ENCODE measurements at regions not wholly inside any gene's neighbourhood (a gene's known extent, or its start where the extent isn't known, plus 50 kb on each side); places are given as distances from the start of the nearest gene placed in this dataset.
A peak's percentile ranks its signal among the peaks of the same experiment; 100 is the strongest.

DNA sequence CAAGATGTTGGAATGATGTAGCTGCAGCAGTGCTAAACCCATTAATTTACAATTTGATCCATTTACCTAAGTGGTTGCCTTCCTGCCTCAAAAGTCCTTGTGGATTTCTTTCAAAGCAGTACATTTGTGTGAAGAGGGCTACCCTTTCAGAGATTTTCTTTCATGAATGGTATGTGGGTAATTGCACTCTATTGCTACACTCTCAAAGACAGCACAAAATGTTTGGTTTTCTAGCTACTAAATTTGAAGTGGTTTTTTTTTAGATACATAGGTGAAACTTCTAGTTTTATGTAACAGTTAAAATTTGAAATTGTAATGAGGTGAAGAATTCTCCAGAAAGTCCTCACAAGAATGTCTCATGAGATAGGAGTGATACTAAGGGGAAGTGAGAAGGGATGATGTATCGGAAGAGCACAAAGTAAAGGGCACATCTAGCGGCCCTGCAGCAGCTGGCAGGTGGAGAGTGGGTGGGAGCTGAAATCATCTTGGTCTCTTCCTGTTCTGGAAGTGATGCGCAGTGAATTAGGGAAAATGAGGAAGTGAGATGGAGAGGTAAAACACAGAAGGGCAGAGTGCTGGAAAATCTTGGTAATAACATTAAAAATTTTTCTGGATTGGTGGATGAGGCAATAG lies 236.8 kb upstream of the MAN1A1 start:
- DNase-seq, result no peak

DNA sequence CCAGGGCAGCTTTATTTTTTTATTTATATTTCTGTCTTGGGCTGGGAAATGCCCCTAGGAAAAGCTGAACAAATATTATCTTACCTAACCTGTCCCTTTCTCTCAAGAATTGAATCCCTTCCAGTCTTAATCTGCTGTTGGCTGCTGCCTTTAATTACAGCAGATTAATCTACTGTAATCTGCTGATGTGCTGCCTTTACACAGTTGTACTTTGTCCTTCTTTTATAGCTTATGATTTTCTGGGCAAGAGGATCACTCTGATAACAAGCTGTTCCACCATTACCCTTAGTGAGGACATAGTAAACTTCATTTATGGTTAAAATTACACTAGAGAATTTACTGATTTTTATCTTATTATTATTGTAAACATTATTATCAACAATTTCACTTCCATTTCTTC lies 234.5 kb upstream of the MAN1A1 start:
- DNase-seq, result no peak

DNA sequence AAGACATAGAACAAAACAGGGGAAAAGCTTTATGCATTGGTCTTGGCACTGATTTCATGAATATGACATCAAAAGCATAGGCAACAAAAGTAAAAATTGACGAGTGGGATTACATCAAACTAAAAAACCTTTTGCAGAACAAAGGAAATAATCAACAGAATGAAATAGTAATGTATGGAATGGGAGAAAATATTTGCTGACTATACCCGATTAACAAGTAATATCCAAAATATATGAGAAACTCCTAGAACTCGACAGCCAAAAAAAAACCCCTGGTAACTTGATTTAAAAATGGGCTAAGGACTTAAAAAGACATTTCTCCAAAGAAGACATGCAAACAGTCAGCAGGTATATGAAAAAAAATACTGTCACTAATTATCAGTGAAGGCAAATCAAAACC lies 231.7 kb upstream of the MAN1A1 start:
- no peak for DNase-seq

DNA sequence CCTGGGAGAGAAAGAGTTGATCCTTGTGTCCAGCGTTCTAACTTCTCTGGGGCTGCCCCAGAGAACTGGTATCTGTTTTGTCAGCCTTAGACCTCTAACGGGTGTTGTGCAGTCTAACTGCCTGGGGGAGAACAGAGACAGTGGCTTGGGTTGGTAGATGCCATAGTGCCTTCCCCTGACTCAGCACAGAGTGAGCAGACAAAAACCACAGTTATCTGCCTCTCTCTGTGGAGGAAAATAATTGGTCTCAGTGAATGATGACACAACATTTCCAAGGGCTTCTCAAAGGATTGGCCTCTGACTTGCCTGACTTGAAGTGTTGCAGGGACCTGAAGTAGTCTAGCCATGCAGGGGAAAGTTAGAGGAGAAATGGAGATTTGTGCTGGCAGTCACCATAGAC lies 226.2 kb upstream of the MAN1A1 start:
- no peak for DNase-seq

DNA sequence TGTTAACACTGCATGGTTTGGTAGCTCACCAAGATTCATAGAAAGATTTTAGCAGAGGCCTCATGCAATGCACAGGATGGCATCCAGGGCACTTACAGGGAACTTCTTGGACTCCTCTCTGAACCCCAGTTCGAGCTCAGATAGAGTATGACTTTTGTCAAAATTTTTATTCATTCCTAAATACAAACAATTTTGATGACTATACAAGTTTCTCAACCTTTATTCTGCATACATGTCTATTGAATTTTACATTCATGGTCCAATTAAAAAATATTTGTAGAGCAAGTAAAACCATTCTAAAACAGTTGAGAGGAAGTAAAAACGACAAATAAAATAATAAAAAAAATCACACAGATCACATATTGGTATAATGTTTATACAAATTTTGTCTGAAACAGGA lies 219.0 kb upstream of the MAN1A1 start:
- DNase-seq, result no peak

DNA sequence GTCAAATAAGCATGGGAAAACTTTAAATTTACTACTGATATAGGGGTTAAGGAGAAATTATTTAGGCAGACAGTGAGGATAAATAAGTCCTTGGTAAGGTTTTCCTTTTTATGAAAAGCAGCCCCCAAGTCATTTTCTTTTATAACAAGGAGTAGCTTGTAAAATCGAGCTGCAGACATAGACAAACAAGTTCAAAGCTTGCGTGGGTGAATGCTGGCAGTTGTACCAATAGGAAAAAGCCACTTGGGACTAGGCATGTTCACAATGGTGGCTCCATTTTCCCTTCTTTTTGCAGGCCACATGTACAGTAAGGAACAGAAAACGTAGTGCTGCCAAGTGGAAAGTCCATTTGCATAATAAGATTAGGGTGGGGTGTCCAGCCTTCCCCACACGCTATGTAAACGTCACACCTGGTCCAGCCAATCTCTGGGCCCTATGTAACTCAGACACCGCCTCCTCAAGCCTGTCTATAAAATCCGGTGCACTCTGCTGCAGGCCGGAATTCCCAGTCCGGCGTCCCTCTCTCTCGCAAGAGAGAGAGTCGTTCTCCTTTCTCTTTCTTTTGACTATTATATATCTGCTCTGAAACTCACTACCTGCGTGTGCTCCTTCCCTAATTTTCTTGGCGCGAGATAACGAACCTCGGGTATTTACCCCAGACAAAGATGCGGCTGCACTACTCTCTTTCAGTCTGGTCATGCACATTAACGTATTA lies 217.1 kb upstream of the MAN1A1 start:
- no peak for DNase-seq

DNA sequence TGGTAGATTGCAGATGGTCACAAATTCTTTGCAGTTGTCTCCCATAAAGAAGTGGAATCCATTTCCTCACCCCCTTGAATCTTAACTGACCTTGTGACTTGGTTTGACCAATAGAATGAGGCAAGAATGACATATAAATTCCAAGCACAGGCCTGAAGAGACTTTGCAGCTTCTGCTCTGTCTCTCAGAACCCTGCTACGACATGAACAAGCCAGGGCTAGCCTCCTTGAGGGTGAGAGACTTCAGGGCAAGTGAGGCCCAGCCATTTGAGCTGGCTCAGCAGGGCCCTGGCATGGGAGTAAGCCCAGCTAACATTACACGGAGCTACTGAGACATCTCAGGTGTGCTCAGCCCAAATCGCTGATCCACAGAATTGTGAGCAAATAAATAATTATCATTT lies 216.3 kb upstream of the MAN1A1 start:
- no peak for DNase-seq

DNA sequence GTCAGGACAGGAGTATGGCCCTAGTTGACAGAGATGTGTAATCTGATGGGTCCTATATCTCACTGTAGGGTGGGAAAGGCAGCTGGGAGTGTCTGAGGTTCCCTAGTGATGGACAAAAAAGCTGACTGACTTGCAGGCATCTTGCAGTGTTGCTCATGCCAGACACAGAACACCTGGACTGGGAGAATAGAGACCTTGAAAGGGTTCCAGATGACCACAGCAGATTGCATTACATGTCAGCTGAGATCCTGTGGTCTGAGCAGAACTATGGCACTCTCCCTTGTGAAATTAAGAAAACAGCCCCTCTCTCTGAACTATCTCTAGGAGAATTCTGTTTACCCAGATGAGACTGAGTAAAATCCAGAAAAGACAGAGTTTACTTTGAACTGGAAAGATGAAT lies 212.6 kb upstream of the MAN1A1 start:
- no peak for DNase-seq

DNA sequence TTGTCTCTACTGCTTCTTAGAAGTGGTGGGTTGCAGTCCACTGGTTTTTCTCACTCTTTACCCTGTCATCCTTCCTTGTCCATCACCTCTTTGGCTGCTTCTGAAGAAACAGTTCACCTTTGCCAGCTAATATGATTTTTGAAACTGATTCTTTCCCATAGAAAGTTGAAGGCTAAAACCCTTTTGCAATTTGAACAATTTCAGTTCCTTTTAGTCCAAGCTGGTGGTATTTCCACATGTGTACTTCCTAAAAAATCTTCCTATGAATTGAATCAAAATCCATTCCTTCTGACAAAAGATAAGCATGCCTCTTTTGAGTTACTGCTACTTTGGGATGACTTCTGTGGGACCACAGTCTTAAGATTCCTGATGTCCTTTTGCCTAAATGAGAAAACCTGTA lies 210.0 kb upstream of the MAN1A1 start:
- DNase-seq, result no peak

DNA sequence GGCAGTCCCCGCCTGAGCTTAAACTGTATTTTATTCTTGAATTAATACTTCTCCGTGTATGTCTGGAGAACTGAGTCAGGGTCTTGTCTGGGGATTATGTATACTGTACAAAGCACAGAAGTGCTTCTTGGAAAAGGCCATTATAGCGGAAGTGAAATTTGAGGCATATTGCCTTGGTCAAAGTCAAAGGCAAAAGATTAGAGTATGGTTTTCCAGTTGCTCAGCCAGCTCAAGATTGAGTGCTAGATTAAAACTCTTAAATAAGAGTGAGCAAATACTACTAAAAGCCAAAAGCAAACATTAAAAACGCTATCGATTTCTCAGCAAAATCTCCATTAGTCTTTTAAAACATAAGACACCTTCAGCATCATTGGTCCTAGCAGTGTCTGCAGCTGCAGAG lies 207.7 kb upstream of the MAN1A1 start:
- no peak for DNase-seq

DNA sequence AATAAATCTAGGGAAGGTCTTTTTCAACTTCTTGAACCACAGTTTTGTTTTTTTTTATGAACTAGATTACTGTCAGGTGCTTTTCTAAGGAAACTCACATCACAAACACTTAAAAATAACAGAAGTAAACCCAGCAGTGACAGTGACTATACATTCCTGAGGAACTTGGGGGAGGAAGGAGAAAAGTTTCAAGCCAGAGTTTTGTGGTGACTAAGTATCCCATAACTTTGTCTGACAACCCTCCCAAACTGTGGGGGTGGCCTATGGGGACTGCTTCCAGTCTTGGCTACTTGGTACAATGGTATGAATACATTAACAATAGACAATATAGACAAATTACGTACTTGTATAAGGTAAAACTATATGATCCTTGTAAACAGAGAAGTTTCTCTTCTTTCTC lies 202.5 kb upstream of the MAN1A1 start:
- no peak for DNase-seq

DNA sequence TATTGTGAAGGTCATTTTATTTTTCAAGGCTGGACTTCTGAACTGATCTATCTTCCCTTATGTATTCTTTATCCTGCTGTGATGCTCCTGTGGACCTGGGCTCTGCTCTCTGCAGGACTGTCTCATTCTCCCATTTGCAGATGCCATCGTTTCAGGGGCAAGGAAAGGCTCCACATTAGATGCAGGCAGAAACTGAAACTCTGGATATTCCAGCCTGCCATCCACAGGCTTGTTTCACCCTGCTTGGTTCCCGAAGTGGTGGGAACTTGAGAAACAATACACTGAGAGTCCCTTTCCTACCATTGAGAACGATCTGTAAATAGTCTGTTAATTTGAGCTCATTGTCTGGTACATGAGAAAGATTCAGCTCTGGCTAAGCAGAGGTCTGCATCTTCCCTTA lies 197.5 kb upstream of the MAN1A1 start:
- no peak for DNase-seq

DNA sequence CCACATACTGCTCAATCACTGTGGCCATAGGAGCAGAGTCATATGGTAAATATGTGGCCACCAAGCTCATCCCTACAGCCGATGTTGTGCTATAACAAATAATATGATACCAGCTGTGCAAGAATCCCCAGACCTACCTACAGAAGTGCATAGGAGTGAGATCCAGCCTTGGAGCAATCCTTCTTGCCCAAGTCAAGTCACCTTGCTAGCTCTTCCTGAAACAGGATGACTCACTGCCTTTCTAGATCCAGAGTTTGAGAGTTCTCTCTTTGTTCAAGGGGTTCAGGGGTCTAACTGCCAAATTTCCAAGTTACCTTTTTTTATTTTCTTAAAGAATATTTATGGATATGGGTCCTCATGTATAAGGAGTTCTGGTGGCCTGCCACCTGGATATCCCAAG lies 195.7 kb upstream of the MAN1A1 start:
- no peak for DNase-seq

DNA sequence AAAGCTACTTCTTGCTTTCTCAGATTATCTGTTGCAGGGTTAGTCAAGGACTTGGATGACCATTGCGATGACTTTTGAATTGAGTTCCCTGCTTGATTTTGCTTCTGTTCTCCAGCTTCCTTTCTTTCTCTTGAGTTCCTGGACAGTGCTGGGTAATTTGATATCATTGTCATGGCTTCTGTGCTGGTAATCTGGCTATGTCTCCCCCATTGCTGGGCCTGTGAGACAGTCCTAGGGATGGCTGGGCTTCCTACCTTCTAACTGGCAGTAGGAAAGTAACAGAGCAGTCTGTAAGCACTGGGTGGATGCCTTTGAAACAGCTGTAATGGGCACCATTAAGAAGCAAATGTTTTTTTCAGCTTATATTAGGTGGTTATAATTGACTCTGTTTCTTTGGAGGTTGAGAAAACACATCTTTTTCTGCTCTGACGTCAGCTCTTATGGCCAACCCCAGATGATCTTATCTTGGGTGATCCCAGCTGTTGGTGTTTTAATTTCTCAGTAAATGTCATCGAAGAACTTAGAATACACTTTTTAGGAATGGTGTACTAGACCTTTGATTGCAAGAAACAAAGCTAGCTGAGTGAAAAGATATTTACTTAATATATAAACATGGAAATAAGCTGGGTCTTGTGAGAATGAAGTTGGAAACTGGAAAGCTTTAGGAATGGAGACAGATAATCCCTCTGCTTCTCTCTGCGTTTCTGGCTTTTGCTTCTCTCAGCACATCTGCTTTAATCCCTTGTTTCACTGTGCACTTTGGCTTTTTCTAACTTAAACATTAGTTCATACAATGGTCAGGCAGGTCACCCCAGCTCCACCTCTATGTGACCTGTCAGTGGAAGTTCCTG lies 195.0 kb upstream of the MAN1A1 start:
- no peak for DNase-seq

DNA sequence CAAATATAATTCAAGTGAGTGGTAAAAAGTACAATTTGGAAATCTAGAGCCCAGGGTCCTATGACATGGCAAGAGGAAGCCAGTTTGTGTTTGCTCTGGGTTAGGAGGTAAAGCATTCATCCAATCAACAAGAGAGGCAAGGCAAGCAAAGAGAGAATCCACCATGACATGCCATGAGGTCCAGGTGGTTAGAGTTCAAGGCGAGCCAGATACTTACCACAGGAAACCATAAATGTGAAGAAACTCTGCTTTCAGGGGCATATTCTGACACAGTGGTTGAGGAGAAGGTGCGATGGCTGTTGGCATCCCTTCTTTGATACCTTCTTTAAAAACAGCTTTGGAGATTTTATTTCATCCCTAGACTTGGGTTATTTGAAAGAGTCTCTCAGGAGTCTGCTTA lies 193.8 kb upstream of the MAN1A1 start:
- DNase-seq, result no peak

DNA sequence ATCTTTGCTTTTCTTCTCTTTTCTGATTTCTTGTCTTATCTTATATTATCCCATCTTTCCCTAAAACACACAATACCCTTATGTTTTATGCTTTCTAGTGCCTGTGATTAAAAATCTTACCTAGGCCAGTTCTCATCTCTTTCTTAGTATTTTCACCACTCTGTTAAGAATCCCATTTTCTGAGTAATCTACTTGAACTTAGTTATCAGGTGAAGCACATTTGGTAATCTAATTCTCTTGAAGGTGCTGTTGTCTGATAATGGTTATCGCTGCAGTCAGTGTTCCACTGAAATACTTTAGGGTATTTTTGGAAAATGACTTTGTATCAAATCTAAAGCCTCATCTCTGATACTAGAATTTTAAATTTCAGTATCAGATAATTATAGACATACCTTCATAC lies 192.5 kb upstream of the MAN1A1 start:
- DNase-seq, result no peak

DNA sequence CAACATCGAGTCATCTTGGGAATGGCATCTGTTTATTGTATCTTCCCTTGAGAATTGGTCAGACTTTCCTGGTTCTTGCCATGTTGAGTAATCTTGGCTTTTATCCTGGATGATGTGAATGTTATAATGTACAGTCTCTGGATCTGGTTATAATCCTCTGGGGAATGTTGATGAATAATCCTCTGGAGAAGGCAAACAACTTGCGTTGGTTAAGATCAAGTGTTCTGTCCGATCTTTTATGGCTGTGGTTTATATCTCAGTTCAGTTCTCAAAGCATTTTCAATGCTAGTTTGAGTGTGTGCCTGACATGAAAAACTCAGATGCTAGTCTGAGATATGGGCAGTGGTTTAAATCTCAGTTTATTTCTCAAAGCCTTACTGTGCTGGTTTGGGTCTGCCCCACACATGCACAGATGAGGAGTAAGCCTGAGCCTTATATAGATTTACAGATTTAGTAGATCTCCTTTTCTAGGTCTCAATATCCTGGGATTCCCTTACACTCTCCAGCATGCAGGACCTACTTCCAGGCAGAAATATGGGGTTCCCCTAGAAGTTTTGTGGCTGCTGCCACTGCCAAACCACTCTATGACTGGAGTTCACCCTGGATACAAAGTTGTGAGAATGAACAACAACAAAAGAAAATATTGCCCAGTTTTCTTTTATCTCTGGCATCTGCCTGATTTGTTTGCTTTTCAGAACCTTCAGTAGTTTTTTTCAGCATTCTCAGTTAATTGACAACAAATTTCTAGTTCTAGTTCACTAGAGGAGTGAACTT lies 191.8 kb upstream of the MAN1A1 start:
- peak; percentile 15 for DNase-seq

DNA sequence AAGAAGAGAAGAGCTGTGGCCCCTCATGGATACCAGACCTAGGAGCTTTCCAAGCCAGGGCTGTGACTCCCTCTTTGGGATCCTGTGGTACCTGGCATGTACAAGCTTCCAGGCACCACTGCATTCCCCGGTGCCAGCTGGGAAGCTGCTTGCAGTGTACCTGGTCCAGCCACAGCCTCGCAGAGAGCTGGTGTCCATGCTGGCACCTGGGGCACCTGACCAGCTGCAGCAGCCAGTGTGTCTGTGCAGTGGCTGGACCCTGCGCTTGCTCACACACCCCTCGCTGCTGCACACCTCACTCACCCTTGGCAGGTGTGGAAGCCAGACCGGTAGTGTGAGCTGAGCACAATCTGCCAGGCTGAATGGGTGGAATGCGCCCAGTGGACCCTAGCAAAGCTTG lies 190.9 kb upstream of the MAN1A1 start:
- DNase-seq, result no peak

DNA sequence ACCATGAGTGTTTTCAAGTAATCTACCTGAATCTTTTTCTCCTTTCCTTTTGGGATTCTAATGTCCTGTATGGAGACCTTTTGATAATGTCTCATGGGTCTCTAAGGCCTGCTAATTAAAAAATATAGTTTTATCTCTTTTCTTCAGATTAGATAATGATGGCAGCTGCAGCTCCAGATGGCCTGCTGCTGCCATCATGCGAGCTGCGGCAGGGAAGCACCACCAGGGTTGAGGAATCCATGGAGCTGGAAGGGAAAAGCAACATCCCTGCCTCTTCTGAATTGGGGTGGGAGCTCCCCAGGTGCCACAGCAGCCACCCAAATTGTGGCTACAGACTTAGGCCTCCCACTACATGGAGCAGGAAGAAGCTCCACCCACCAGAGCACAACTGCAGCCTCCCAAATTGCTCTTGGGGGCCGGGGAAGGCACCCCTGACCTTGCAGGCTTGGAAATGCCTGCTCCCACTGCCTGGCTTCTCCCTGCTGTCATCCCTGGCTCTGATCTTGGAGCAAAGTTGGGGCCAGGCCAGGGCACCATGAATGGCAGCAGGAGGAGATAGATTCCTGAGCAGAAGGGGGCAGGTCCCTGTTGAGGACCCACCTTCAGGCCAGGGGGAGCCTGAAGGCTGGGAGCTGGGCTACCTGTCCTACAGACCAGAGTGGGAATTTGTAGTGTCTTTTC lies 189.6 kb upstream of the MAN1A1 start:
- no peak for DNase-seq

DNA sequence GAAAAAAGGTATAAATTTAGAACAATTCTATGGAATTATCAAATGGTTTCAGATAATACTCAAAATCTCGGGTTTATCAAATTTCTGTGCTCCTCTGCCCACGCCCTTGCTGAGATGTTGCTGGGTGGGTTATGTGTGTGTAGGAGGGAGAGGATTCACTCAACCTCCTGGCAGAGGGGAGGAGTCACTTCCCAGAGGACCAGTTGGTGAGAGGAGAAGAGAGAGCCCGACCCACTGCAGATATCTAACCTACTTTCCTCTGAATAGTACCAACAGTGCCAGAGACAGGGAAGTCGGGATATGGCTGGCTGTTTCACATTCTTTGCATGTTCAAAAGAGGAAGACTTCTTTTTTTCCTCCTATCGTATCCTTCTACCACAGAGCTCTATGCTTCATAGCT lies 187.1 kb upstream of the MAN1A1 start:
- no peak for DNase-seq

DNA sequence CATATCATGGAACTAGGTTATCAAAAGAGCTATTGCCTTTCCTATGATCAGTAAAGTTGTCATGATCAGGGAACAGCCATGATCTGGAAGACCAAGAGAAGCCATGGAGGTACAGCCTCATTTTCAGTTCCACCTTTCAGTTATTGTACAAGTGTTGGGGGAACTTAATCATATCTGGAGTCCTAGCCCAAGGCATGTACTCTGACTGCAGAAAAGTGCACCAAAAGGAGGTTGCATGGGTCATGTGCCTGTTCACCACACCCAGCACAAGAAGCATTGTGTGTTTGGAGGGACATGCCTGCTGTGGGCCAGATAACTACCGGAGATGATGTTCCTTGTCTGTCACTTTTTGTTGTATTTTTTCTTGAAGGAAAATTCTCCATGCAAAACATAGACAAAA lies 185.8 kb upstream of the MAN1A1 start:
- DNase-seq, result no peak

DNA sequence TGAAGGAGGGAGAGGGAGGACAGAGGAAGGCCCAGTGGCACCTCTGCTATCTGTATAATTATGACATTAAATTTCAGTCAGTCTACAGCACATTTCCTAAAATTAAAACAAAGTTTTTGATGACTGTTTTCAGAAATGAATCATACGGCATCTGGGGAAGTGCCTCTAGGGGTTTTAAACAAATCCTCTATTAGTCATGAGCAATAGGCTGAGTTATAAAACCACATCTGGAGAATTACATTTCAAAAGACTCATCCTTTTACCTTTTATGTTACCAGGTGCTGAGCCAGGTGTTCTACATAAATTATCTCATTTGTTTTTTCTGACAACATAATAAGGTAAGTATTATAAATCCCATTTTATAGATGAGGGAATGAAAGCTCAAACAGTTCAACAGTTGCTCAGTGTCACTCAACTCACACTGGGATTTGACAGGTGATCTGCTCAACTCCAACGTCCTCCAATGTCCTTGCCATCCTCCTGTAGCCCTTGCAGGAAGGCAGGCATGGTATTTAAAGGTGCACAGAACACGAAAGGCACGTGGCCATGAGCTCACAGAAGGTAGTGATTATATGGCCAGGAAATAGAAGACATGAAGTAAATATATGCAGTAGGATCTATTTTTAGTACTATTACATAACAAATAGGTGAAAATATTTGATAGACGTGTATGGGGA lies 184.2 kb upstream of the MAN1A1 start:
- no peak for DNase-seq

Data from hindlimb muscle (tissue), 1 donor.